ENCODE measurements at regions not wholly inside any gene's neighbourhood (a gene's known extent, or its start where the extent isn't known, plus 50 kb on each side); places are given as distances from the start of the nearest gene placed in this dataset.

GRCh38 chr20:40738976-40739375 lies 49.9 kb upstream of the MAFB start:
- DNase-seq (ENCODE audit: low read depth in 3 of 3), result no peak

- DNase-seq (ENCODE audit: low read depth in 3 of 3), result no peak
These were observed 50.8 kb upstream of the MAFB start for GRCh38 chr20:40739841-40740240.

GRCh38 chr20:40741507-40742106 lies 52.6 kb upstream of the MAFB start:
- DNase-seq (ENCODE audit: low read depth in 3 of 3), result peak; percentile 5 to 13 (median 13)

GRCh38 chr20:40743141-40743775 lies 54.2 kb upstream of the MAFB start:
- DNase-seq (ENCODE audit: low read depth in 3 of 3), result no peak

GRCh38 chr20:40744072-40744817 lies 55.2 kb upstream of the MAFB start:
- no peak for DNase-seq (ENCODE audit: low read depth in 3 of 3)

- DNase-seq (ENCODE audit: low read depth in 3 of 3), result no peak
These were observed 55.8 kb upstream of the MAFB start for GRCh38 chr20:40744818-40745175.

GRCh38 chr20:40746251-40746650 lies 57.2 kb upstream of the MAFB start:
- DNase-seq (ENCODE audit: low read depth in 3 of 3), result no peak

GRCh38 chr20:40748182-40748581 lies 59.1 kb upstream of the MAFB start:
- DNase-seq (ENCODE audit: low read depth in 3 of 3), result no peak

- no peak for DNase-seq (ENCODE audit: low read depth in 3 of 3)
These were observed 61.0 kb upstream of the MAFB start for GRCh38 chr20:40749985-40750506.

- DNase-seq (ENCODE audit: low read depth in 3 of 3), result no peak
These were observed 61.6 kb upstream of the MAFB start for GRCh38 chr20:40750541-40751035.

- no peak for DNase-seq (ENCODE audit: low read depth in 3 of 3)
These were observed 64.4 kb upstream of the MAFB start for GRCh38 chr20:40753472-40753871.

- DNase-seq (ENCODE audit: low read depth in 3 of 3), result no peak
These were observed 65.4 kb upstream of the MAFB start for GRCh38 chr20:40754339-40754943.

GRCh38 chr20:40757087-40757486 lies 68.1 kb upstream of the MAFB start:
- DNase-seq (ENCODE audit: low read depth in 3 of 3), result no peak

GRCh38 chr20:40758790-40759189 lies 69.8 kb upstream of the MAFB start:
- no peak for DNase-seq (ENCODE audit: low read depth in 3 of 3)

- no peak for DNase-seq (ENCODE audit: low read depth in 3 of 3)
These were observed 71.4 kb upstream of the MAFB start for GRCh38 chr20:40760399-40760798.

- no peak for DNase-seq (ENCODE audit: low read depth in 3 of 3)
These were observed 74.7 kb upstream of the MAFB start for GRCh38 chr20:40763646-40764295.

- DNase-seq (ENCODE audit: low read depth in 3 of 3), result no peak
These were observed 76.9 kb upstream of the MAFB start for GRCh38 chr20:40765814-40766480.

GRCh38 chr20:40766790-40767614 lies 78.0 kb upstream of the MAFB start:
- DNase-seq (ENCODE audit: low read depth in 3 of 3), result no peak

GRCh38 chr20:40767615-40767924 lies 78.5 kb upstream of the MAFB start:
- DNase-seq (ENCODE audit: low read depth in 3 of 3), result no peak

- DNase-seq (ENCODE audit: low read depth in 3 of 3), result no peak
These were observed 79.1 kb upstream of the MAFB start for GRCh38 chr20:40768105-40768504.

Measured in stimulated activated CD4-positive, alpha-beta T cell treated with anti-CD3 and anti-CD28 coated beads, TNF-alpha, amount 100 ng/mL, for 48 hours (primary cell).